Dermis blood vessel endothelial cell (primary cell): ENCODE measurements at regions not wholly inside any gene's neighbourhood (a gene's known extent, or its start where the extent isn't known, plus 50 kb on each side); places are given as distances from the start of the nearest gene placed in this dataset.

Experiments used
- DNase-seq: peaks from one replicate; pipeline ENCODE4 v3.0.0; 2010

DNA sequence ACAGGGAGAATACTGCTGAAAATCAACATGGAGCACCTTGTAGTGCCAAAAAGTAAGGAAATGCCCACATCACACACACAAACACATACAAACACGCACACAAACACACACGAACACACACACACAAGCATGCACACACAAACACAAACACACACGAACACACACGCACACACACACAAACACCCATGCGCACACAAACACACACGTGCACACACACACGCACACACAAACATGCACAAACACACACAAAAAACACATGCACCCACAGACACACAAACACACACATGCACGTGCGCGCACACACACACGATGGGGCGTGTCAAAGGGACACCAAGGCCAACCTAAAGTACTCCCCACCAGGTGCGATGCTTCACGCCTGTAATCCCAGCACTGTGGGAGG lies 61.7 kb upstream of the C14orf180 start:
- DNase-seq: no peak

DNA sequence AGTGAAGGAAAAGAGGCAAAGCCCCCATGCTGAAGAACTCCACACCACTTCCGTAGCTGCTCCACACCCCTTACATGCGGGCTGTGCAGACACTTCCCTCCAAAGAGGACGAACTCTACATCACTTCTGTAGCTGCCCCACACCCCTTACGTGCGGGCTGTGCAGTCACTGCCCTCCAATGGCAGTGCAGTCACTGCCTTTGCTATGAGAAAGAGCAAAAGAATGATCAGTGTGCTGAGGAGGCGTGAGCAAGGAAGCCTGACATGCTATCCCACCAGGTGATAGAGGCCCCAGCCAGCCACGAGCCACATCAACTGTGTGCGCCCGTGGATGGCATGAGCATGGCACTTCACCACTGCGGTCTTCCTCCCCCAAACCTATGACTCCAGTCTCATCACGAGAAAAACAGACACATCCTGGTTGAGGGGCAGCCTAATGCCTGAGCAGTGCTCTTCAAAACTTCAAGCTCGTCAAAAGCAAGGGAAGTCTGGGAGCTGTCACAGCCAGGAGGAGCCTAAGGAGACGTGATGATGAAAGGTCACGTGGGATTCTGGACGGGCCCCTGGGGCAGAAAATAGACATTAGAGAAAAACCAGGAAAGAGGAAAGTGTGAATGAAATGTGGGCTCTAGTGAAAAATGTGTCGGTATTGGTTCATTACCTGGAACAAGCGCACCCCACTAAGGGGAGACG lies 60.8 kb upstream of the C14orf180 start:
- no peak for DNase-seq

DNA sequence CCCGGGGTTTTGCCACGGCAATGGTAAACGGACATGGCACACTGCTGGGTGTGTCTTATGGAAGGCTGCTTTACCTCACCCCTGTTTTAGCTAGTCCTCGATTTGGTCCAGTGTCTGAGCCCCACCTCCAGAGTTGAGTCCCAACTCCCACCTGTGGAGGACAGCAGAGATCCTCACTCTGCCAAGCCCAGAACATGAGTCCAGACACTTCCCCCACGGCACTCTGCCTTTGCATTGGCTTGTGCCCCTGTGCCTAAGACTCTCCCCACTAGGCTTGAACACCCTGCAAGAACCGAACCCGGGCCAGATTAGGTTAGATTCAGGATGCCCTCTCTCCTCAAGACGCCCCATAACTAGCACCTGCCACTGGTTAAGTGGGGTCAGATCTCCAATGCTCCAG lies 59.8 kb upstream of the C14orf180 start:
- DNase-seq: no peak

DNA sequence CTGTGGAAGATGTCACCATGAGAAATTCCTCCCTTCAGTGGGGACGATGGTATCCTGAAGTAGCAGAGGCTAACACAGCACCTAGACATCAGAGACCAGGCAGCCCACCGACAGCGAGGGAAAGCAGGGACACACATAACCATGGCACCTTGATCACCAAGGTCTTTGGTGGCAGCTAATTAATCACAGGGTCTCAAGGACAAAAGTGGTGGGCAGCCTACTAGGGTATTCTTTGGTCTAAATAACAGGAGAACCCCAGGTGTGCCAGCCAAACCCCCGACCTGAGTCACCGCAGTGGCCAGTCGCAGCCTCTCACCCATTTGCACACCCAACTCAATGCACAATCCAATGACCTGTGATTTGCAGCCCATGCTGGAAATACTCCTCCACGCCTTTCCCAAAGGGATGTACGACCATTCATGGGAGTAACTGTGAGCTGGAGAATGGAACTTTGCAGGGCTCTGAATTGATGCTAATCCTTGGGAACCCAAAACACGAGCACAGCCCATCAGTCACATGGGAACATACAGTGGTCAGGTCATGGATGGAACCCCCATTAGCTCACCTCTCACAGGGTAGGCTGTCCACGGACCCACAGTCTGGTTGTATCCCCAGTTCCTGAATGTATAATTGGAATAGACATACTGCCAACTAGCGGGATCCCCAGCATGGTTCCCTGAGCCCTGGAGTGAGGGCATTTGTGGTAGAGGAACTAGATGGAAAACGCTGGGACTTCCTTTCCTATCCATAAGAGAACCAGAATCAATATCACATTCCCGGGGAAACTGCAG lies 58.7 kb upstream of the C14orf180 start:
- no peak for DNase-seq

DNA sequence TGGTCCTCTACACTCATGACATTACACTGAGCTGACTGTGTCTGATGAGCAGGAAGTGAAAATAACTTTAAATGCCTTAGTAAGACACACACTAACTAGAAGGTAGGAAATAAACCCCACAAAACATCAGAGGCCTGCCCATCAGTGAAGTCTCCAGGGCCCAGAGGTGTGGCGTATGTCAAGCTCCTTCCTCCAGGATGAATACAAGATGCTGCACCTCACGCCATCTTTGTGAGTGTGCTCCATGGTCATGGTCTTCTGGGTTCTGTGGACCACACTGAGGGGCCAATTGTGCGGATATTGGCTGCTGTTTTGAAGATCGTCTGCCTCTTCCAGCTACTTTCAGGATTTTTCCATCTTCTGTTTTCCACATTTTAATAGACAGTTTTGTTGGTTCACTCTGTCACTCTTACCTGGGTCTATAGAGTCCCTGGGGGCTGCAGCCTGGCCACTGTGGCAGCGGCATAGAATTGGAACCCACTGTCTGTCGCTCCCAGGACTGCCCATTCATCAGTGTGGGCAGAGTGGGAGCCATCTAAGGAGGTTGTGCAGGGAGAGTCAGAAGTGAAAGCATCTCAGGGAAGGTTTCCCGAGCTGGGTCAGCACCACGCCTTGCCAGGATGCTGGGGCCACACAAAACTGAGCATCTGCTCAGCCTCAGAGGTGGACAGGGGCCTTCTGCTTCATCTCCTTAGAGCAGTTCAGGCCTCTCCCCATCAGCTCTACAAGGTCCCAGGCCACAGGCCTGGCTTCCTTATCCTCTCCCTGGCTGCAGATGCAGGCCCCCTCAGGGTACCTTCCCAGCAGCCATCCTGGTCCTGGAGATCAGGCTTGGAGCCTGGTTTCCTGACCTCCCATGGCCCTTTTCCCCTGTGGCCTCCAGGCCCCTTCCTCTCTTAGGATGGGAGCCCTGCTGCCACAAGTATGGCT lies 57.5 kb upstream of the C14orf180 start:
- DNase-seq: no peak

DNA sequence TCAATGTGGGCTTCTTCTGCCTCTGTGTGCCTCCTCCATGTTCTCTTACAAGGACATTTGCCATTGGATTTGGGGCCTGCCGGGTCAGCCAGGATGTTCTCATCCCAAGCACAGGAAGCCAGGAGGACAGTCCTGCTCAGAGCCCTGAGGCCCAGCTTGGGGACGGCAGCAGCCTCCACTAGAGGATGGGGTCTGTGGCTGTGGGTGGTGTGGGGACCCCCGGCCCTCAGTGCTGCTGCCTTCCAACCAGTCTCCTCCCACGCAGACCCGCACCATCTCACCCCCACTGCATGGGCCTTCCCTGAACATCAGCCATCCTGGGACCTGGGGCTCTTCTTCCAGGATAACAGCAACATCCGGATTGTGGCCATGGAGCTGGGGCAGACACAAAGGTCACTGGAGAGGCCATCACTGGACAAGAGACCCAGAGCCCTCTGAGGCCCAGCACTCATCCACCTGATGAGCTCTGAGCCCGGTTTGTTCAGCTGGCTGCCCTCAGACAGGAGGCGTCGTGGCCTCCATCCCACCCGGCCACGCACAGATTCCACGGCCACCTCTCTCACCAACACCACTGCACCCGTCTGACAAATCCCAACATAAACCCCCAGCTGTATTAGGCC lies 56.5 kb upstream of the C14orf180 start:
- DNase-seq: no peak

DNA sequence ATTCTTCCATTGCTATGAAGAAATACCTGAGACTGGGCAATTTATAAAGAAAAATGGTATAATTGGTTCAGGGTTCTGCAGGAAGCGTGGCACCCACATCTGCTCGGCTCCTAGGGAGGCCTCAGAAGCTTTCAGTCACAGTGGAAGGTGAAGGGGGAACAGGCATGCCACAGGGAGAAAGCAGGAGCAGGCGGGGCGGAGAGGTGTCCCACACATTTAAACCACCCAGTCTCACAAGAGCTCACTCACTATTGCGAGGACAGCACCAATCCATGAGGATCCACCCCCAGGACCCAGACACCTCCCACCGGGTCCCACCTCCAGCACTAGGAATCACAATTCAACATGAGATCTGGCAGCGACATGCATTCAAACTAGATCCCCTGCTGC lies 56.0 kb upstream of the C14orf180 start:
- DNase-seq: no peak

DNA sequence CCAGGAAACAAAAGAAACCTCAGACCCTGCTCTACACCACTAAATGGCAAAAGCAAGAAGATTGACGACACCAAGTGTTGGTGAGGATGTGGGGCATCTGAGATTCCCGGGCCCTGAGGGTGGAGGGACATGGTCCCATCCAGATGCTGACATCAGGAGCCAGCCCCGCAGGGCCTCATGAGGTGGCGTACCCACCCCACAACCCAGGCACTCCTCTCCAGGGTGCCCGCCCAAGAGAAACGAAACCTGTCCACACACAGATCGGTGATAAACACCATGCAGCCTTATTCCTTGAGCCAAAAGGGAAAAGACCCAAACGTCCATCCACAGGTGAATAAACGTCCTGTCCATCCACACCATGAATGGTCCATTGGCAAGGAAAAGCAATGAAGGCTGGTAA lies 54.8 kb upstream of the C14orf180 start:
- DNase-seq: no peak

DNA sequence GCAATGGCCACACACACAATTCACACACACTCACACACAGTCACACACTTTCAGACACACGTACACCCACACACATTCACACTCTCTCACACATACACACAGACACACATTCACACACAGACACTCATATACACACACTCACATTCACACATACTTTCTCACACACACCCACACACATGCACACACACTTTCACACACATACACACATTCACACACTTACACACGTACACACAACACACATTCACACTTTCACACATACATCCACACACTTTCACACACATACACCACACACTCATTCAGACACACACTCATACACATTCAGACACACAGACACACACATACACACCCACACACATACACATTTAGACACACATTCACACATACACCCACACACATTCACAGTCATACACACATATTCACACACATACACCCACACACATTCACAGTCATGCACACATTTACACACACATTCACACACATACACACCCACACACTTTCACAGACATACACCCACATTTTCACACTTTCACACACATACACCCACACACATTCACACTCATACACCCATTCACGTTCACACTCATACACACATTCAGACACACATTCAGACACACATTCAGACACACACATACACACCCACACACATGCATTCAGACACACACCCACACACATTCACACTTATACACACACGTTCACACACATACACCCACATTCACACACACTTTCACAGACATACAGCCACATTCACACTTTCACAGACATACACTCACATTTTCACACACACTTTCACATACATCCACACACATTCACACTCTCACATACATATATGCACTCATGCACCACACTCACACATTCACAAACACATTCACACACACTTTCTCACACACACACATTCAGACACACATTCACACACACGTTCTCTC lies 52.6 kb upstream of the C14orf180 start:
- DNase-seq: no peak

DNA sequence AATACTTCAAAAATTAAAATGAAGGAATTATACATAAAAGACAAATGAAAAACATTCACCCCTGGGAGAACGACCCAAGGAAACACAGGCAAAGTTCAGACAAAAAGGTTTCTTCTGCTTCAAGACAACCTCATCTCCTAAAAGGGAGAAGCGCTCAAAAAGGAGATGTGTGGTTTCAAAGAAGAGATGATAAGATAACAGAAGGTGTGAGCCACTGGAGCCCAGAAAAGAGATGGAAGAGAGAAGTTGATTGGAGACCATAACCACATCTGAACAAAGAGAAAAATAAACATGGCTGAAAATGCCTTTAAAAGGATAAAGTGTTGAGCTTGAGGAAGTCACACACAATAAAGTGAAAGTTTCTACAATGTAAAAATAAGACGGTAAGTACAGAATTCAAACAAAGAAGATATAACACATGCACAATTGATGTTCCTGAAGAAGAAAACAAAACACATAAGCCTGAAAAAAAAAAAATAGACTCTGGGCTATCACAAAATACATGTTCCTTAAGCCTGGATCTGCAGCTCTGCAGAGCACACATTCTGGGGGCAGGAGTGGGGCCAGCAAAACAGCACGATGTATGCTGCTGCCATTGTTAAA lies 51.6 kb upstream of the C14orf180 start:
- no peak for DNase-seq

DNA sequence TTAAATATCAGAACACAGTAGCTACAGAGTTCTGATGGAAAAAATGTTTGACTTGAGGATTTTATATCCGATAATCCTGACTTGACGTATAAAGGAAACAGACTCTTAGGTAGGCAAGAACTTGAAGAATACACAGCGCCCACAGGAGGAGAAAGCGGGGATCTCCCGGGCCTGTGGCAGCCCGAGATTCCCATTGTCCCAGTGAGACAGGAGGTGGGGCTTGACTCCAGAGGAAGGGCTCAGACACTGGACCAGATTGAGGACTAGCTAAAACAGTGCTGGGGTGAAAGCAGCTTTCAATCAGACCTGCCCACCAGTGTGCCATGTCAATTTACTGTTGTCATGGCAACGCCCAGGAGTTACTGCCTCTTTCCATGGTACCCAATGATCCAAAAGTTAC lies 51.1 kb upstream of the C14orf180 start:
- no peak for DNase-seq
